Esophagus squamous epithelium (tissue), 5 donors: ENCODE measurements at regions not wholly inside any gene's neighbourhood (a gene's known extent, or its start where the extent isn't known, plus 50 kb on each side); places are given as distances from the start of the nearest gene placed in this dataset.
"Not testable (repeated sequence)": the region's sequence is repeated elsewhere in the genome, so short reads cannot be mapped to it uniquely, and the experiment has no call there.

Experiments used
- DNase-seq: peaks from one replicate; lab custom pipeline; 2025; lab: John Stamatoyannopoulos, UW
- H3K27ac ChIP-seq, 4 donors: fragments of 200-600 bp; sonication (generic); one replicate each; pipeline ENCODE4 v1.5.1; 2016 to 2019; ENCODE audit warnings: mild to moderate bottlenecking in 1 of 4
- H3K27me3 ChIP-seq, 4 donors: fragments of 200-600 bp; sonication (generic); 1 replicate in 3 of 4; 2 replicates in 1 of 4; pipeline versions ENCODE4 v1.5.1 to v1.6.0; 2017 to 2021; ENCODE audit warnings: antibody characterized with exemption in 1 of 4
- H3K36me3 ChIP-seq, 3 donors: fragments of 200-600 bp; sonication (generic); one replicate each; pipeline ENCODE4 v1.5.1; 2016 to 2019
- H3K4me1 ChIP-seq, 3 donors: fragments of 200-600 bp; sonication (generic); one replicate each; pipeline ENCODE4 v1.5.1; 2017 to 2019
- H3K4me3 ChIP-seq, 4 donors: fragments of 200-600 bp; sonication (generic); 1 replicate in 3 of 4; 2 replicates in 1 of 4; pipeline ENCODE4 v1.5.1; 2016 to 2019; ENCODE audit warnings: mild to moderate bottlenecking in 2 of 4, moderate library complexity in 1 of 4
- H3K9me3 ChIP-seq, 3 donors: fragments of 200-600 bp; sonication (generic); one replicate each; pipeline ENCODE4 v1.5.1; 2016 to 2019
- POLR2A ChIP-seq, 4 donors: fragments of 450-650 bp; IDR thresholded peaks; one replicate each; pipeline ENCODE4 v1.6.1; 2017; ENCODE audit warnings: antibody characterized with exemption in 4 of 4, mild to moderate bottlenecking in 4 of 4, moderate library complexity in 3 of 4
- WGBS, 2 donors: methylation state at CpG; one replicate each; pipeline ENCODE4 v1.1.5; 2018; 5-methylcytosine and 5-hydroxymethylcytosine counted together
- intact Hi-C: fragments of 100-400 bp; cut with DNase I; formaldehyde crosslinking; loops from one replicate; pipeline ENCODE4 v1.15.0; 2022
- TF ChIP-seq, protein P1 (sequence below), 6 experiments: fragments of 450-650 bp in 4 of 6; fragments of 200-600 bp in 2 of 6; sonication (generic) in 2 of 6; IDR thresholded peaks; one replicate each; pipeline ENCODE4 v1.5.1; 2016 to 2019; ENCODE audit warnings: antibody characterized with exemption in 6 of 6, mild to moderate bottlenecking in 4 of 6, moderate library complexity in 4 of 6
- donor health status: DM: yes; HTN: yes; CAD: no.

DNA sequence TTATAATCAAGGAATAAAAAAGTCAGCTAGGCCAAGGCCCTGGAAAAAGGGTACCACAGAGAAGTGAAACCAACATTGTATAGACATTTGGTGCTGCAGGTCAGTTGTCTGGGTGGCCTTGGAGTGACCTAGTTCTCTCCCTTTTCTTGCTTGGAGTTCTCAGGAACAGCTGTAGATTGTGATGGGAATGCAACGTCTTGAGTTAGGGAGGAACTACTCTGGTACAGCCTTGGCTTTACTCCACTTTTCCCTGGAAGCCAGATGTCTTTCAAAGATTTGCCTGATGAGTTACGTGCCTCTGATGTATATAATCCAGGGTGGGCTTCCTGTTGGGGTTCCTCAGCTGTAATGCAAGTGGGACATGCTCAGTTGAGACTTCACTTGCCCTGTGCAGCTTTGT is 694.7 kb downstream of the HTR1B start:
- TF ChIP-seq POLR2A (IDR thresholded peaks at IDR 0.05) = no peak
- TF ChIP-seq, protein P1, sequence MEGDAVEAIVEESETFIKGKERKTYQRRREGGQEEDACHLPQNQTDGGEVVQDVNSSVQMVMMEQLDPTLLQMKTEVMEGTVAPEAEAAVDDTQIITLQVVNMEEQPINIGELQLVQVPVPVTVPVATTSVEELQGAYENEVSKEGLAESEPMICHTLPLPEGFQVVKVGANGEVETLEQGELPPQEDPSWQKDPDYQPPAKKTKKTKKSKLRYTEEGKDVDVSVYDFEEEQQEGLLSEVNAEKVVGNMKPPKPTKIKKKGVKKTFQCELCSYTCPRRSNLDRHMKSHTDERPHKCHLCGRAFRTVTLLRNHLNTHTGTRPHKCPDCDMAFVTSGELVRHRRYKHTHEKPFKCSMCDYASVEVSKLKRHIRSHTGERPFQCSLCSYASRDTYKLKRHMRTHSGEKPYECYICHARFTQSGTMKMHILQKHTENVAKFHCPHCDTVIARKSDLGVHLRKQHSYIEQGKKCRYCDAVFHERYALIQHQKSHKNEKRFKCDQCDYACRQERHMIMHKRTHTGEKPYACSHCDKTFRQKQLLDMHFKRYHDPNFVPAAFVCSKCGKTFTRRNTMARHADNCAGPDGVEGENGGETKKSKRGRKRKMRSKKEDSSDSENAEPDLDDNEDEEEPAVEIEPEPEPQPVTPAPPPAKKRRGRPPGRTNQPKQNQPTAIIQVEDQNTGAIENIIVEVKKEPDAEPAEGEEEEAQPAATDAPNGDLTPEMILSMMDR (IDR thresholded peaks at IDR 0.05) = no peak
- Histone ChIP-seq H3K9me3 (no peaks in the 10 kb centered on the region), H3K36me3 (no peaks in the 10 kb centered on the region), H3K4me1 (no peaks in the 10 kb centered on the region), H3K4me3 (no peak overlapping the region), H3K27ac (no peak overlapping the region), H3K27me3 (no peaks in the 10 kb centered on the region)
- 33 to 61% methylated on average over 2 of the region's 2 CpGs for WGBS, 2 donors
- DNase-seq = no peak
- intact Hi-C loops = no loop called here

- Histone ChIP-seq H3K9me3 (no peaks in the 10 kb centered on the region), H3K27me3 (no peaks in the 10 kb centered on the region), H3K4me3 (no peak overlapping the region), H3K4me1 (no peaks in the 10 kb centered on the region), H3K27ac (no peak overlapping the region), H3K36me3 (no peaks in the 10 kb centered on the region)
- 45 to 47% methylated on average over 2 of the region's 2 CpGs for WGBS, 2 donors
- DNase-seq = no peak
- intact Hi-C loops = no loop called here
- TF ChIP-seq POLR2A (IDR thresholded peaks at IDR 0.05) = no peak
- TF ChIP-seq, protein P1 (IDR thresholded peaks at IDR 0.05) = no peak
These were observed 691.6 kb upstream of the IMPG1 start for GRCh38 chr6:76764057-76764456.

DNA sequence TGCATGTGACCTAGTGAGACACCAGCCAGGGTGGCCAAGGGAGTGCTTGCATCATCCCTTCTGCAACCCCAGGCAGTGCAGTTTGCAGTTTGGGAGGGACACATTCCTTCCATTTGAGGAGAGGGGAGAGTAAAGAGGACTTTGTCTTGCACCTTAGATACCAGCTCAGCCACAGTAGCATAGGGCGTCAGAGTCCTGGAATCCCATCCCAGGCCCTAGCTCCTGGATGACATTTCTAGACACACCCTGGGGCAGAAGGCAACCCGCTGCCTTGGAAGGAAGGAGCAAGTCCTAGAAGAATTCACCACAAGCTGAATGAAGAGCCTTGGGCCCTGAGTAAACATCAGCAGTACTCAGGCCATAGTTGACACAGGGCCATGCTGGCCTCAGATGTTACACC is 680.4 kb upstream of the IMPG1 start:
- H3K9me3 ChIP-seq = peaks cover 0 to 5% (median 0%) of the 10 kb centered on the region in 3 donors
- intact Hi-C loops = no loop called here
- 43 to 100% methylated on average over 1 of the region's 2 CpGs for WGBS, 2 donors
- H3K36me3 ChIP-seq = no peaks in the 10 kb centered on the region
- TF ChIP-seq POLR2A (IDR thresholded peaks at IDR 0.05) = no peak
- TF ChIP-seq, protein P1 (IDR thresholded peaks at IDR 0.05) = no peak
- H3K4me1 ChIP-seq = no peaks in the 10 kb centered on the region
- no peak for DNase-seq
- H3K27me3 ChIP-seq = no peaks in the 10 kb centered on the region
- no peak overlapping the region for H3K27ac ChIP-seq
- no peak overlapping the region for H3K4me3 ChIP-seq

DNA sequence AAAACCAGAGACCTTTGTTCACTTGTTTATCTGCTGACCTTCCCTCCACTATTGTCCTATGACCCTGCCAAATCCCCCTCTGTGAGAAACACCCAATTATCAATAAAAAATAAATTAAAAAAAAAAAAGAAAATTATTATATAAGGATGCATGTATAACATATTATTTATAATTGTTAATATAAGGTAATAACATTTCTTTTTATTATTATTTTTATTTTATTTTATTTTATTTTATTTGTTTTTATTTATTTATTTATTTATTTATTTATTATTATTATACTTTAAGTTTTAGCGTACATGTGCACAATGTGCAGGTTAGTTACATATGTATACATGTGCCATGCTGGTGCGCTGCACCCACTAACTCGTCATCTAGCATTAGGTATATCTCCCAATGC is 672.9 kb upstream of the IMPG1 start:
- H3K27ac ChIP-seq, H3K36me3 ChIP-seq, H3K27me3 ChIP-seq, H3K9me3 ChIP-seq, DNase-seq, H3K4me1 ChIP-seq, intact Hi-C loops, H3K4me3 ChIP-seq: not testable (repeated sequence)
- 86 to 92% methylated on average over 3 of the region's 3 CpGs for WGBS, 2 donors

DNA sequence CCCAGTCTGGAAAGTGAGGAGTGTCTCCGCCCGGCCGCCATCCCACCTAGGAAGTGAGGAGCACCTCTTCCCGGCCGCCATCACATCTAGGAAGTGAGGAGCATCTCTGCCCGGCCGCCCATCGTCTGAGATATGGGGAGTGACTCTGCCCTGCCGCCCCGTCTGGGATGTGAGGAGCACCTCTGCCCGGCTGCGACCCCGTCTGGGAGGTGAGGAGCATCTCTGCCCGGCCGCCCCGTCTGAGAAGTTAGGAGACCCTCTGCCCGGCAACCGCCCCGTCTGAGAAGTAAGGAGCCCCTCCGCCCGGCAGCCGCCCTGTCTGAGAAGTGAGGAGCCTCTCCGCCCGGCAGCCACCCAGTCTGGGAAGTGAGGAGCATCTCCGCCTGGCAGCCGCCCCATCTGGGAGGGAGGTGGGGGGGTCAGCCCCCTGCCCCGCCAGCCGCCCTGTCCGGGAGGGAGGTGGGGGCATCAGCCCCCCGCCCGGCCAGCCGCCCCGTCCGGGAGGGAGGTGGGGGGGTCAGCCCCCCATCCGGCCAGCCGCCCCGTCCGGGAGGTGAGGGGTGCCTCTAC is 671.8 kb upstream of the IMPG1 start:
- H3K27ac ChIP-seq, H3K36me3 ChIP-seq, H3K9me3 ChIP-seq, intact Hi-C loops, DNase-seq, H3K4me3 ChIP-seq, H3K4me1 ChIP-seq, H3K27me3 ChIP-seq: not testable (repeated sequence)
- no CpG with 5 or more reads among the region's 38 CpGs for WGBS, 2 donors

- H3K36me3 ChIP-seq = no peaks in the 10 kb centered on the region
- 33 to 73% methylated on average over 1 to 2 of the region's 2 CpGs for WGBS, 2 donors
- H3K27ac ChIP-seq = no peak overlapping the region
- no peak for DNase-seq
- H3K4me1 ChIP-seq = no peaks in the 10 kb centered on the region
- intact Hi-C loops = no loop called here
- no peaks in the 10 kb centered on the region for H3K9me3 ChIP-seq
- H3K27me3 ChIP-seq = no peaks in the 10 kb centered on the region
- TF ChIP-seq, protein P1 (IDR thresholded peaks at IDR 0.05) = no peak
- TF ChIP-seq POLR2A (IDR thresholded peaks at IDR 0.05) = no peak
- no peak overlapping the region for H3K4me3 ChIP-seq
These were observed 670.5 kb upstream of the IMPG1 start for GRCh38 chr6:76742919-76743318.
